PC-3 (cell line): ENCODE measurements at regions not wholly inside any gene's neighbourhood (a gene's known extent, or its start where the extent isn't known, plus 50 kb on each side); places are given as distances from the start of the nearest gene placed in this dataset.

Experiments used
- EZH2 ChIP-seq: fragments of 300-600 bp; sonication (generic); IDR thresholded peaks from one replicate; pipeline ENCODE4 v1.6.1; 2017; ENCODE audit warnings: antibody characterized with exemption, mild to moderate bottlenecking, low read length; ENCODE audit not compliant: unreplicated experiment
- TF ChIP-seq, protein P1 (sequence below): fragments of 300-600 bp; sonication (generic); conservative IDR thresholded peaks from 2 replicates; pipeline ENCODE4 v1.5.1; 2017; ENCODE audit warnings: antibody characterized with exemption, low read depth, mild to moderate bottlenecking, low read length

DNA sequence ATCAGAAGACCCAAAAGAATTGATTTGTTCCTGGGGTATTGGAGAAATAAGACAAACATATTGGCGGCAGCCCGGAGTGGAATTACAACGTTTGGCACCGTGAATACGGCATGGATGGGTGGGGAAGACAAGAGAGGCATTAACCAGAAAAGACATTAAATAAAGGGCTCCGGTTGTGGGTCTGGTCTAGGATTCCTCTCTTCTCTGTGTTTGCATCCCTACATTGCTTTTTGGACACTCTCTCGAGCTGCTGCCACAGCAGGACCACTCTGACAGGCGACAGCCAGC, 138.7 kb upstream of the PALM2AKAP2 start:
- TF ChIP-seq, protein P1, sequence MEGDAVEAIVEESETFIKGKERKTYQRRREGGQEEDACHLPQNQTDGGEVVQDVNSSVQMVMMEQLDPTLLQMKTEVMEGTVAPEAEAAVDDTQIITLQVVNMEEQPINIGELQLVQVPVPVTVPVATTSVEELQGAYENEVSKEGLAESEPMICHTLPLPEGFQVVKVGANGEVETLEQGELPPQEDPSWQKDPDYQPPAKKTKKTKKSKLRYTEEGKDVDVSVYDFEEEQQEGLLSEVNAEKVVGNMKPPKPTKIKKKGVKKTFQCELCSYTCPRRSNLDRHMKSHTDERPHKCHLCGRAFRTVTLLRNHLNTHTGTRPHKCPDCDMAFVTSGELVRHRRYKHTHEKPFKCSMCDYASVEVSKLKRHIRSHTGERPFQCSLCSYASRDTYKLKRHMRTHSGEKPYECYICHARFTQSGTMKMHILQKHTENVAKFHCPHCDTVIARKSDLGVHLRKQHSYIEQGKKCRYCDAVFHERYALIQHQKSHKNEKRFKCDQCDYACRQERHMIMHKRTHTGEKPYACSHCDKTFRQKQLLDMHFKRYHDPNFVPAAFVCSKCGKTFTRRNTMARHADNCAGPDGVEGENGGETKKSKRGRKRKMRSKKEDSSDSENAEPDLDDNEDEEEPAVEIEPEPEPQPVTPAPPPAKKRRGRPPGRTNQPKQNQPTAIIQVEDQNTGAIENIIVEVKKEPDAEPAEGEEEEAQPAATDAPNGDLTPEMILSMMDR: no peak
- no peak for TF ChIP-seq EZH2
